ENCODE measurements at regions not wholly inside any gene's neighbourhood (a gene's known extent, or its start where the extent isn't known, plus 50 kb on each side); places are given as distances from the start of the nearest gene placed in this dataset.
"Not testable (repeated sequence)": the region's sequence is repeated elsewhere in the genome, so short reads cannot be mapped to it uniquely, and the experiment has no call there.

GRCh38 chr7:76709703-76710102 is 82.6 kb upstream of the POMZP3 start:
- DNase-seq, result not testable (repeated sequence)

- DNase-seq, result not testable (repeated sequence)
Observed at GRCh38 chr7:76708446-76708845, 81.4 kb upstream of the POMZP3 start.

DNA sequence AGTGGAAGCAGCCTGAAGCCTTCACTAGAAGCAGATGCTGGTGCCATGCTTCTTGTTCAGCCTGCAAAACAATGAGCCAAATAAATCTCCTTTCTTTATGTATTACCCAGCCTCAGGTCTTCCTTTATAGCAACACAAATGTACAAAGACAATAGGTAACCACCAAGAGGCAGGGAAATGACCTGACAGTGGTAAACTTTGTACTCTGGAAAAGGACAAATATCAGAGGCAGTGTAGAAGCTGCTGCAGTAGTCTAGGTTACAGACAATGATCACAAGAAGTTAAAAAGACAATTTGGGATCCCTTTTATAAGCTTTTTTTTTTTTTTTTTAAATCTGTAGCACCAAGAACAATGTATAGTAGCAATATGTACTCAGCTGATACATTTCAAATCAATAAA is 76.7 kb upstream of the POMZP3 start:
- DNase-seq, result not testable (repeated sequence)

GRCh38 chr7:76686277-76686676 is 59.2 kb upstream of the POMZP3 start:
- not testable (repeated sequence) for DNase-seq

- DNase-seq, result not testable (repeated sequence)
Observed at GRCh38 chr7:76684737-76685136, 57.7 kb upstream of the POMZP3 start.

DNA sequence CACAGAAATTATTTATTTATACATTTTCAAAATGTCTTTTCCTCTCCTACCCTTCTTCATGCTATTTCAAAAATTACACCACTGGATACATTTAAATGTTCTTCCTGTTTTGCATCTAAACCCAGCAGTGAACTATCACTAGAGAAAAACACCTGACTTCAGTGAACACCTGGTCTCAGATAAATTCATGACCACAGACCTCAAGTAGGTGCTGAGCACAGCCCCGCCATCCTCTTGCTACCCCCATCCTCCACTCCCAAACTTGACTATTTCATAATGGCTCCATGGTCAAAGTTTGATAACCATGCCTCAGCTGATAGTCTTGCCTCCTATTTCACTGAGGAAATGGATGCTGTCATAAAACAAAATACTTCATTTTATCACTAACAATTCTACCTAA is 56.6 kb upstream of the POMZP3 start:
- DNase-seq, result not testable (repeated sequence)

DNA sequence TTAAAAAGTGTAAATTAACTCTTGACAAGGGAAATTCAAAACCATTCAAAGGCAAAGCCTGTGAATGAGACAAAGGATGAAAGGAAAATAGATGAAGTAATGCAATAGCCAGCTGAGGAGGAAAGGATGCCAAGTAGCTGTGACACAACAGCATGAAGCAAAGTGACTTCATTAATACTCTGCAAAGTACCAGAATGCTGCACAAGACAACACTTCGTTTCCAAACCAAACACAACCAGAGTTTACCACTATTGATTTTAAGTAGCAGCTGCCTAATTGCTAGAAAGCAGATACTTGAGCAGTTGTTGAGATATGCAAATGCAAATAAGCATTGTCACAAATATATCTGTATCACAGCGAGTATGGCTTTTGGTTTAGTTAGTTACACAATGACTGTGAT is 54.7 kb upstream of the POMZP3 start:
- not testable (repeated sequence) for DNase-seq

DNA sequence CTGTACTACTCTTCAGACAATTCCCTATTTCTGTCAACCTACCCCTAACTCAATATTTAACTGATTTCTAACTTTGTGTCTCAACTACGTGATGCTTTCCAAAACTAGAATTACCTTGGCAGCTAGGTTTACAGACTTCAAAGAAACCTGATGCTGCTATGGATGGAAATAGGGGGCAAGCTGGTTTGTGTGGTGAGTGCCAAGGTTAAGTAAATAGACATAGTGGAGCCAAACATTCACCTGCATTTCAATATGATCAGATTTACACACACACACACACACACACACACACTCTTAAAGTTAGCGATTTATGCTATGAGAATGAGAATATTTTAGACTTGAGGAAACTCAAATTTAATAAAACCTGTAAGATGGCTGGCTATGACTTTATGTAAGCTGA is 52.1 kb upstream of the POMZP3 start:
- not testable (repeated sequence) for DNase-seq

DNA sequence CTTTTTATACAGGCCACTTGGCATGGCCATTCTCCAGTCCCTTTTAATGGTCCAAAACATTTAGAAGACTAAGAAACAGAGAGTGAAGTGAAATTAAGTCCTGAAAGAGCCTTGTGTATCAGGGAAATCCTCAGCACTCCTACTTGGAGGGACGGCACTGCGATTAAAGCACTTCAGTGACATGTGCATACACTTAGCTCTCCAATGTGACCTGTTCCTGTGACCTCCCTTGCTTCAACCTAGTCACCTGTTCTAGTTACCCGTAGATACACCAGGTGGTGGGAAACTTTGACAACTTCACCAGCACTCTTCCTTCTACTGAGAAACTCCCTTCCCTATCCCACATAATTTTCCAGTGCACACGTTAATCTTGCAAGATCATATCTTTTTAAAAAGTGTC is 51.4 kb upstream of the POMZP3 start:
- not testable (repeated sequence) for DNase-seq

DNA sequence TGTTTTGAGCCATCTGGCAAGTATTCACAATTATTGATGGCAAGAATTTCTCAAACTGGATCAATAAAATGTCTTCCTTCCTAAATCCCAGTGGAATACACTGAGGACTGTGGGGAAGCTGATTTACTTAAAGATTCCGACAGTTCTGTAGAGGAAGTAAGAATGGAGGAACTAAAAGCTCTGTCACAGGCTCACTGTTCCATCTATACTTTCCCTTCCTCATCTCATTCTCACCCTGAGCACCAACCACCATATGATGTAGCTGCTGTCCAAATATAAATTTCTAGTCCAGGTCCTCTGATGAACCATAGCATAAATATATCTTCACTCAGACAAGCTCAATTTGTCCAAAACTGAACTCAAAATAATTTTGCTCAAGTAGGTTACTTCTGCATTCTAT is 49.8 kb upstream of the POMZP3 start:
- not testable (repeated sequence) for DNase-seq
